HG02884 (cell line): ENCODE measurements at regions not wholly inside any gene's neighbourhood (a gene's known extent, or its start where the extent isn't known, plus 50 kb on each side); places are given as distances from the start of the nearest gene placed in this dataset.

ENCODE experiments used
- ATAC-seq: cut with Tn5 transposase; IDR thresholded peaks from one replicate; pipeline ENCODE4 v1.9.1; 2021; ENCODE audit warnings: mild to moderate bottlenecking, moderate library complexity; ENCODE audit not compliant: unreplicated experiment

GRCh38 chr16:73145166-73145880 lies 97.4 kb upstream of the ZFHX3 start:
- ATAC-seq = no peak

- ATAC-seq = no peak
Measured at GRCh38 chr16:73143576-73144422, 95.9 kb upstream of the ZFHX3 start.

GRCh38 chr16:73143002-73143401 lies 95.1 kb upstream of the ZFHX3 start:
- no peak for ATAC-seq

GRCh38 chr16:73142053-73142854 lies 94.3 kb upstream of the ZFHX3 start:
- ATAC-seq = no peak

- no peak for ATAC-seq
Measured at GRCh38 chr16:73140929-73141328, 93.0 kb upstream of the ZFHX3 start.

GRCh38 chr16:73131156-73131862 lies 83.4 kb upstream of the ZFHX3 start:
- ATAC-seq = no peak

GRCh38 chr16:73129455-73129854 lies 81.5 kb upstream of the ZFHX3 start:
- no peak for ATAC-seq

- no peak for ATAC-seq
Measured at GRCh38 chr16:73126525-73126853, 78.6 kb upstream of the ZFHX3 start.

GRCh38 chr16:73125850-73126524 lies 78.1 kb upstream of the ZFHX3 start:
- no peak for ATAC-seq

GRCh38 chr16:73124665-73125375 lies 76.9 kb upstream of the ZFHX3 start:
- ATAC-seq = no peak

GRCh38 chr16:73124097-73124652 lies 76.2 kb upstream of the ZFHX3 start:
- no peak for ATAC-seq

GRCh38 chr16:73122604-73123391 lies 74.9 kb upstream of the ZFHX3 start:
- no peak for ATAC-seq

- no peak for ATAC-seq
Measured at GRCh38 chr16:73116576-73116975, 68.6 kb upstream of the ZFHX3 start.

- ATAC-seq = no peak
Measured at GRCh38 chr16:73113336-73113735, 65.4 kb upstream of the ZFHX3 start.

- no peak for ATAC-seq
Measured at GRCh38 chr16:73108195-73108963, 60.5 kb upstream of the ZFHX3 start.

GRCh38 chr16:73107371-73107770 lies 59.4 kb upstream of the ZFHX3 start:
- no peak for ATAC-seq

- no peak for ATAC-seq
Measured at GRCh38 chr16:73106329-73107034, 58.6 kb upstream of the ZFHX3 start.
